Stimulated activated CD8-positive, alpha-beta memory T cell treated with anti-CD3 and anti-CD28 coated beads, Interleukin-7, amount 100 ng/mL, for 24 hours (primary cell): ENCODE measurements at regions not wholly inside any gene's neighbourhood (a gene's known extent, or its start where the extent isn't known, plus 50 kb on each side); places are given as distances from the start of the nearest gene placed in this dataset.

Experiments used
- DNase-seq: peaks from one replicate; pipeline ENCODE4 v3.0.0-alpha.2; 2020; ENCODE audit warnings: low read depth

DNA sequence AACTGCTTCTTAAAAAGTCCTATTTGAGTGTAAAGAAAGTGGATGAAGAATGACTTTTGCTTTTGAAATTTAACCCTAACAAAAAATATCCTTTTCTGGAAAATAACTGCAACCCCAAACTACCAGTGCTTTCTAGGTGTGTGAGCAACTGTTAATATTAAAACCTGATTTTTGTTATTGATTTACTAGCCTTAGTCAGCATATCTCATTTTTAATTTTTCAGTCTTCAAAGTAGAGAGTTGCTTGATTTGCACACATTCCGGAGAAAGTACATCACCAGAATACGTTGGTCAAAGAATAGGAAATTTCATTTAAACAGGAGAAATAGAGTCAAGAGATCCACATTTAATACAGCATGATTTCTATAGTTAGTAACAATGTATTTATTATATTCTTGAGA lies 141.8 kb upstream of the ADAMTS5 start:
- no peak for DNase-seq

DNA sequence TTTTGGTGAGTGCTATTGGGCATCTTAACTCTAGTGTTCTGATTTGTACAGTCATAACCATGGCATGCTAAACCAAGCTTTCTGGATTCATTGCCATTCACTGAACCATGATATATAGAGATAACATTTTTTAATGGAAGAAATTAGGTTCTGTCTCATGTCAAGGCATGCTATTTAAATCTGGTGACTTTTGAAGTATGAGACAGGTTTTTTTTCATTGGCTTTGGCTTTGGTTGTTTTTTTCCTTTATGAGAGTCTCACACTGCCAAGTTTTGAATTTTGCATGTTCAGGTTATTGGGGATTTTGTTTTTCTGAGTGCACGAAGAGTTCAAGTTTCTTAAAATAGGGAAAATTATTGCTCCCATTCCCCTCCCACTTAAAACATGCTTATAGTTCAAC lies 141.3 kb upstream of the ADAMTS5 start:
- no peak for DNase-seq

DNA sequence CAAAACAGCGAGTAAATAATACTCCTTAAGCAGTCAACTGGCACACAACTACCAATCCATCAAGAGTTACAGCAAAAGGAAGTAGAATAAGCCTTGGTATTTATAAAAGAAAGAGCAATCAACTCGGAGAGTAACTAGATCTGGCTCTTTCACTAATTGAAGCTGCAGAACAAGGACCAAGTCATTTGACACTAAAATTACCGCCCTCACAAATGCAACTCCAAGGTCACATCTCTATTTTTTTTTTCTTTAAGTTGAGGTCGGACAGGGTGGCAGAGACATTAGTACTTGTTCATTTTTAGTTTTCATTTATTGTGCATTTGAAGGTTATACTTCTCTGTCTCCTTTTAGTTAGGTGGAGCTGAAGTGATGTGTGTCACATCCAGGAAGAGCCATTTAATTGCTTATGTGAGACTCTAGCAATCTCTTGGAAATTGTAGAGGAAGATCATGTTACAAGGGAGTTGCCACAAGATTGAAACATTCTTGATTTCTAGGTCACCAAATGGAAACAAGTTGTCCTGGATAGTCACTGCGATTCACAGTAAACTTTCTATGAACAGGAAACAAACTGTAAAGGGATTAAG lies 138.1 kb upstream of the ADAMTS5 start:
- DNase-seq: no peak

DNA sequence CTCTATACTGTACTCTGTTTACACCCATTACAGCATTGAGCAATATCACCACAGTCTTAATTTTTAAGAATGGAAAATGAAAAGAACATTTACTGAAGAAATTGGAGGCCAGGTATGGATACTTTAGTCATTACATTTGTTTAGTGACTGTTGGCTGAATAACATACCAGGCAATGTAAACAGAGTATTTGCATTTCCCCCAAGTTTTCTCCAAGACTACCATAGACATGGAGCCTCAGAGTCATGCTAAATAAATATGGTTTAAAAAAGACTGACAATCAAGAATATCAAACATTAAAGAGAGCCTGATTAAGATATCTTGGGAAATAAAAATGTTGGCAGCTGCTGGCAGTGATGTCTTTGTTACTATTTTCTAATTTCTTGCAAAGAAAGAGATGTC lies 136.9 kb upstream of the ADAMTS5 start:
- DNase-seq: no peak

DNA sequence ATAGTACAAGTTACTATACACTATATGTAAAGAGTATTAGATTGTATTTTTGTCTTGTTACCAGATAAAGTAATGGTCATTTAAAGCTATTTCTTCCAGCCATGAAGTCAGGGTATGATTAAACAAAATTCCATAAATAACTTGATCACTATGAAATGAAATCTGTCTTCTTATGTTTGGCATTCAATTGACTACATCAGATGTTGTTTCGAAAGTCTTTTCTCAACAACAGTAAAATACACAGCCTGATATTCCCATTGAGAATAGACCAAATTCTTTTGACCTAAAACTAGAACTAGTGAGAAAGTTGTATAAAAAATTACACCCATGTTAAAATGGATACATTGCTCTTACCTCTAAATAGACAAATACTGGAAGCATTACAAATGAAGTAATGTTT lies 134.6 kb upstream of the ADAMTS5 start:
- no peak for DNase-seq

DNA sequence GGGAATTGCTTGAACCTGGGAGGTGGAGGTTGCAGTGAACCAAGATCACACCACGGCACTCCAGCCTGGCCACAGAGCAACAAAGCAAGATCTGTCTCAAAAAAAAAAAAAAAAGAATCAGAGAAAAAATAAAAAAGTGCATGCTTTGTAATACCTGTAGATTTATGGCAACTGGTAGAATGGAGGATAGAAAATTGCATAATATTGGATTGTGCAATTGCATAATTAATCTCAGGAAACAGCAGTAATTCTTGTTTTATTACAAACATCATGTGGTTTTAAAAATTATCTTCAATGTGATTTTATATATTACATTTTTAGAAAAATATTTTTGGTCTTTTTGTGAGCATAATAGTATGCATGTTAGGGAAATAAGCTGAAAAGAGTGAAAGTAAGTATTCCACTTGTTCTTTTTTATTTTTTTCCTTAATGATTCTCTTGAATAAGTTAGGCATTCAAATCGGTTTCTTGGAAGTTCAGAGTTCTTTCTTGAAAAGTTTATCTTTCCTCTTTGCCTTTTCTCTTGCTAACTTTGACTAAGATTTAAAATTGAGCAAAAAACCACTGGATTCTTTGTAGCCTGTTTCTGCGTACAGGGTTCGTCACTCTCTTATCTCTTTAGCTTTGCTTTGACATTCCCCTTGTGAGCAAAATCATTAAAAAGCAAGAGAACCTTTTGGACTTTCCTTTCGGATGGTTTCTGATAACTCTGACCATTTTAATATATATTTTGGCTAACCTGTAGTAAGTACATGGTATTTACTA lies 127.5 kb upstream of the ADAMTS5 start:
- DNase-seq: no peak

DNA sequence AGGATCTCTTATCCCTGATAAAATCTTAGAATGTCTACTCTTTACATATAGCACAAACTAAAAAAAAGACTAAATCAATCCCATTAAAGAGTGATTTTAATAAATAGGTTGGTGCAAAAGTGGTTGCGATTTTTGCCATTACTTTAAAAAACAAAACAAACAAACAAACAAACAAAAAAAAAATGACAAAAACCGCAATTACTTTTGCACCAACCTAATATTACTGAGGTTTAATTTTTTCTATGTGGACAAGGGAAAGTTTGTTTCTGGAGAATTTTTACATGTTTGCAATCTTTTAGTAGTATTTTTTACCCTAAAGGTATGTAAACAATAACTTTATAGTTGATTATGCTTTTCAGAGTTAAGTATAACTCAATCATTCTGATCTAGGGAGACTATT lies 119.7 kb upstream of the ADAMTS5 start:
- DNase-seq: no peak

DNA sequence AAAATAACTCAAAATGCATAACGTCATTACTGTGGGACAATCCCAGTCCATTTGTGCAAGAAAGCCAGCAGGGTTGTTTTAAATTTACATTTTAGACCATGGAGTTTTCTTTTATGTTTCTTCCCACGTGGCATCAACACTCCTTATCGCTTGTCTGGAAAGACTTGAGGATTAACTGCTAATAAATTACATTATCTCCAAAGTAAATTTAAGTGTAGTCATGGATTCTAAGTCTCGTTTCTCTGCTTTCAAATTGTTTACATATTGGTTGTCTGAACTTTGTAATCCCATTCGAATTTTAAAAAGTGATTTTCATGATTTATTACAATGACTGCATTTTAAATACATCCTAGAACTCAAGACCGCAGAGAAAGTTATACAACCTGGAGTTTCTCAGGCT lies 119.3 kb upstream of the ADAMTS5 start:
- no peak for DNase-seq

DNA sequence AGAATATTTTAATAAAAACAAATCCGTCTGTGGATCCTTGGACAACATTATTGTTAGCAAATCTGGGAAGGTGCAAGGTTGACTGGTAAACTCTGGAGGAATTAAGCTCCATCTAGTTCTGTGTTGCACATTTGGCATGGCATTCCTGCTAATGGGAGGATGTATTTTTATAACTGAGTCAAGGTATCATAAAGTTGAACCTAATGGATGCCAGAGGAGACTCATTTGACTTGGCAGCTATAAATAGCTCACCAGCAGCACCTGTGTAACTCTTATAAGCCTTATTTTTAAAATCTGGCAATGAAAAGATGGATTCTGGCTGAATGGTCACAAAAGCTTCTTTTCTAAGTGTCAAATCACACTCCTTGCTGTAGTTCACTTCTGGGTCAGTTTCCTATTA lies 118.5 kb upstream of the ADAMTS5 start:
- DNase-seq: no peak

DNA sequence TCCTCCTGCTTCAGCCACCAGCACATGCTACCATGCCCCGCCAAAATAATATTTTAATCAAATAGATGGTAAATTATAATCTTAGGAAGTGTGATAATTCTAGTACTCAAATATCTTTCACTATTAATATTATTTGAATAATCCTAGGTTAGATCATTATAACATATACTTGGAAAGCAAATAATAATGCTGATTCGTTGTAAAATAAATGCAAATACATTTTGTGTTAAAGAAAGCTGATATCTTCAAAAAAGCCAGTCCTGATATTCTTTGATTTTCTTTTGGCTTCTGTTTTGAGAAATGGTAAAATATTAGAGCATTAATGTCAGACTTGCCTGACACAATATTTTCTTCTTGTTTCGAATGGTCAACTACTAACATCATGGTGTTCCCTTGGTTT lies 116.3 kb upstream of the ADAMTS5 start:
- DNase-seq: no peak

DNA sequence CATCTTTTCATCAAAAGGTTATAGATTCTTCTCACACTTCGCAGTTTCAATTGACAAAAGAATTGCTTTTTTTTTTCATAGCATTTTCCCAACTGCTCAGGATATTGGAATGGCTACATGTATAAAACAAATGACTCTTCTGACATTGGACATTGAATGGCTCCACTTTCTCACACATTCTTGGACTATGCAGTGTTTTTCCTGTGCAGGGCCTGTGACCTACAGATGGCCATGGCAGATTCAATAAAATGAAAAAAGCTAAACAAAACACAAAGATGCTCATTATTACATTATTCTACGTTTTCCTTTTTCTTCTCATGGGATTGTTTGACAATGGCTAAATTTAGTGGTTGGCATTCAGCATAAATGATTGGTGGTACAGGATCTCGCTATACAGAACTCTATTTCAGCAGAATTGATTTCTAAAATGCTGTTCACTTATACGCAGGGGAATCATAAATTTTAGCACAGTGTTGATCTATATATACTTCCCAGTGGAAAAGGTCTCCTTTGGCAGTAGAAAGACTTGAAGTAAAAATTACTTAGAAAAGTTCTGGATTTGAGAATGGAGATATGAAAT lies 115.6 kb upstream of the ADAMTS5 start:
- no peak for DNase-seq

DNA sequence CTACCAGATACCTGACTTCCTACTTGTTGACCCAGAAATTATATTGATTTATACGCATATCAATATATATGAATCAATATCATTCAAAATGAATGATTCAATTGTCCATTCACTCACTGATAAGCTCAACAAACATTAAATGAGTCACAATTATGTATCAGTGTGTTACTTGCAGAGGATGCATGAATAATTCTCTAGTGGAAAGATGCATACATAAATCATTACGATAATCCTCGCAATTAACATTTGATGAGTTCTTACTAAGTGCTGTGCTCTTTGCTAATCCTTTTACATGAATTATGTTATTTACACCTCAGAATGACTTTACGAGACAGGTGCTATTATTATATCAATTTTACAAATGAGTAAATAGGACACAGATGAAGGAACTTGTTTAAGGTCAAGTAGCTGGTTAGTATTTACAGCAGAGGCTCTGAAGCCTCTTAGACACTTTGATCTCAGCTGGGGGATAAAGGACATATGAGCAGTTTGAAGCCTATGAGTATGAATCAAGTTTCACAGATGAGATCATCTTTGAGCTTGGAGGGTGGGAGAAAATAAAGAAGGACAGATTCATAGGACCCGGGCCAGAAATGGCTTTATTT lies 112.8 kb upstream of the ADAMTS5 start:
- DNase-seq: no peak

DNA sequence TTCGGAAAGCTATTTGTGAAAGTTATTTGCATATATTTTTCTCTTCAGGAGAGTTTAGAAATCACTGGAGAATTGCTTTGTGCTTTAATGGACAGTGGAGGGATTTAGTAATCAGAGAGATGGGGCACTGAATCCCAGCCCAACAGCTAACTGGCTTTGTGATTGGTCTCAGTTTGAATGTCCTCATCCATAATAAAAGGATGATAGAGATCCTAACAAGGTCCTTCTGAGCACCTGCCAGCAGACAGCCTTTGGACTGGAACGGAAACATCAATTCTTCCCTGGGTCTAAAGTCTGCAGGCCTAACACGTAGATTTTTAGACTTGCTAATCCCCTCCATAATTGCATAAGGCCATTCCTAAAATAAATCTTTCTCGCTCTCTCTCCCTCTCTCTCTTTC lies 112.0 kb upstream of the ADAMTS5 start:
- DNase-seq: no peak

DNA sequence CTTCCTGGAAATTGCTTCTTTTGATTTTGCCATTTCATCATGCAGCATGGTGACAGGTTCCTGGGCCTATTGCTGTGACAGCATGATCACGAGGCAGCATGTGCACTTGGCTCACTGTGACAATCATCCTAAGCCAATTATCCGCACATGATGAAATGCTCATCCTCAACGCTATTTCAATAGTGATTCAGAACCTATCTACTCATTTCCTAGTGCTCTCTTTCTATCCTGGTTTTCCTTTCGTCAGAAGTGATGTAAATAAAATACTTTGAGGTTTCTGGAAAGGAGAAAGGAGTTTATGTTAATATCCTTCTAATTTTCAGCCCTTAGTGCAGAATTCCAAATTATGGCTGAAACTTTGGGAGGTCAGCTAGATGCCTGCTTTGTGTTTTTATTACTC lies 110.6 kb upstream of the ADAMTS5 start:
- DNase-seq: no peak

DNA sequence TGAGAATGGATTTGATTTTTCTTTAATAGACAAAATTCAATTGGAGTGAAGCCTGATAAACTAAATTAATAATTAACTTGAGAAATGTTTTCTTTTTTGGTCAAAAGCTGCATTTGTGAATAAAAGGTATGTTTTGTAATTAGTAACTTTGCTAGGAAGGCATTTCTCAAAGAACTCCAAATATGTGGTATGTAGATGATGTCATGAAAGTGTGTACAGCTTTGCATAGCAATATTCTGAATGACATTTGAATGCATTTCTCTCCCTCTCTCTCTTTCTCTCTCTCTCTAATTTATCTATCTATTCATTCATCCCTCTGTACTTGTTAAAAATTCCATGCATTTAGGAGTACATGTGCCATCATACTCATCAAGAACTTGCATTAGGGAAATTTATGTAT lies 109.1 kb upstream of the ADAMTS5 start:
- no peak for DNase-seq

DNA sequence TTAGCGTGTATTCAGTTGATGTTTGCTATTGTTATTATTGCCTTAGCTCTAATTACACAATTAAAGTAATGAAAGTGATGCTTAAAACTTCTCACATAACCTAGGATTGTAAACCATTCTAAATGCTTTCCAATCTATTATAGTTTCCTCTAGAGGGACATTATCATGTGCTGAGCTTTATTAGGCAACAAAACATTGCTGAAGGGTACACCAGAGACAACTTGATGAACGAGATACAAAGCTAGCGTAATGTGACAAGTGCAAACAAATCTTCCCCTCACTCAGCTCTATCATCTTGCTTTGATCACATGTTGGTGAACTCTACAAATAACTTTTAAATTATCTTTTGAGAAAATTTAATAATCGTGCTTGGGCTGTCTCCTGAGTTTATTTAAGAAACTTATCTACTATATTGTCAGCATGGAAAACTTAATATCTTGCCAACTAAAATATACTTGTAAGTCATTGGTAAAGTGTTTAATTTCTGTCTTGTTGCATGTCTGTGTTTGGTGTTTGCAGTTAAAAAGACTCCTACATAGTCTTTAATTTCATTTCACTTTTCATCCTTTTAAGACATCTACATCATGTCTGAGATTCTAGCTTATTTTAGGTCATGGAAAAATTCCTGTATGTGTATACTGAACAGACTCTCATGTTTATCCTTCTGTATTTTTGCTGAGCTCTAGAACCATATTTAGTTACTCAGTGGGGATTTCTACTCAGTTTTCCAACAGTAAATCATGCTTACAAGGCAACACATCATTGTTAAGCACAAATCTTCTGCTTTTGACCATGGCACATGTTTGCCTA lies 104.2 kb upstream of the ADAMTS5 start:
- DNase-seq: no peak

DNA sequence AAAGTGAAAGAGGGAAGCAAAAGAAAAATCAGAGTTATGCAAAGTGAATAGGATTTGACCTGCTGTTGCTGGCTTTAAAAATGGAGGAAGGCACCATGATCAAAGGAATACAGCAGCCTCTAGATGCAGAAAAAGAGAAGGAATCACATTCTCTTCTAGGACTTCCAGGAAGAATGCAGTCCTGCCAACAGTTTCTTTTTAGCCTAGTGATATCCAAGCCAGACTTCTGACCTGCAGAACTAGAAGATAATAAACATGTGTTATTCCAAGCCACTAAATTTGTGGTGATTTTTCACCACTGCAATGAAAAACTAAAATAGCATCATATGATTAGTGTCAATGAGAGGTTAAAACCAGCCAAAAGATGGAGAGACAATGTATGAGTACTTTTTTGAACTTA lies 101.9 kb upstream of the ADAMTS5 start:
- no peak for DNase-seq

DNA sequence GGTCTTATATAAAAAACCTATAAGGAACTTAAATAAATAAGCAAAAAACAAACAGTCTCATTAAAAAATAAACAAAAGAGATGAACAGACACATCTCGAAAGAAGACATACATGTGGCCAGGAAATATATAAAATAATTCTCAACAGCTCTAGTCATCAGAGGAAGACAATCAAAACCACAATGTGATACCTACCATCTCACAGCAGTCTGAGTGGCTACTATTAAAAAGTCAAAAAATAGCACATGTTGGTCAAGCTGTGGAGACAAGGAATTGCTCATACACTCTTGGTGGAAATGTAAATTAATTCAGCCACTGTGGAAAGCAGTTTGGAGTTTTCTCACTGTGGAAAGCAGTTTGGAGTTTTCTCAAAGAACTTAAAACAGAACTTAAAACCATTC lies 100.3 kb upstream of the ADAMTS5 start:
- DNase-seq: no peak

DNA sequence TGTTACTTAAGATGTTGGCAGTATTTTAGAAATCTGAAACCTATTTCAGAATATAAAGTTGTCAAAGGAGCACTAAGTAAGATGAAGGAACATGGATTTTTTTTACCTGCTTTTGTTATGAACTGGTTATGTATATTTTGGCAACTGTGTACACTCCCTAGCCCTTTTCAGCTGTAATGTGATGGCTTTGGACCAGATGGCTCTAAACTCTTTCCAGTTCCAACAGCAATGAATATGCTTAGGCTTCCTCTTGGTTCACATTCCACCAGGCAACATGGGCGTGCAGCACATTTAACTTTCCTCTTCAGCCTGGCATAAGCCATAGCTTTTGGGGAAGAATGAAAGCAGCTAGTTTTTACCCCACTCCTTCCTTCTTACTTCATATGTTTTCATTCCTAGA lies 95.6 kb upstream of the ADAMTS5 start:
- no peak for DNase-seq

DNA sequence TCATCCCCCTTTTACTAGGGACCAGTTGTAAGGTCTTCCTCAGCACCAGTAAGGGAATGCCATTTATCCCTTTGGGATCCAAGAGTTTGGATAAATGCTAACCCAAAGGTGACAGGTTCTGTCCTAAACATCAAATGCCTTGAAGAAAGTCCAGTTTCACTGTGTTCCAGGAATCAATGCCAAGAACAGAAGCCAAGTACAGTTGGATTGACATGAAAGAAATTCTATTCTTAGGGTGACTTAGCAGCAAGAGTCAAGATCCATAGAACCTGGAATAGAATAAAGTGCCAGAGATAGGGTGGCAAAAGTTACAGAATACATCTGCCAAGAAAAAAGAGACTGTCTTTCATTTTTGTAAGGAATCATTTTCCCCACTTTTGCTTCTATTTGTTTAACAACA lies 94.9 kb upstream of the ADAMTS5 start:
- DNase-seq: no peak

DNA sequence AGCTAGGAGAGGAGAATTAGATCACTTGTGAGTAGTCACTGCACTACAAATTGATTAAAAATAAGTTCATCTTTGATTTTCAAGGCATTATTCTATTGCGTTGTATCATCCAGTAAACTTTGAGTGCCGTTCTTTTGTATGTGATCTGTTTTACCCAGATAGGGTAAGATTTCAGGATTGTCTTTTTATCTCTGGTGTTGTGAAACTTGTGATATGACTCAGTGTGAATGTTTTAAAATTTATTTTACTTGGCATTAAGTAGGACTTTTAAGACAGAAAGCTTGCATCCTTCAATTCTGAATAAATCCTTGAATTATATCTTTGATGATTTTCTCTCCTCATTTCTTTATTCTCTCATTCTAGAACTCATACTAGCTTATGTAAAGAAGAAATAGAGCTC lies 93.3 kb upstream of the ADAMTS5 start:
- no peak for DNase-seq
